ENCODE measurements at regions not wholly inside any gene's neighbourhood (a gene's known extent, or its start where the extent isn't known, plus 50 kb on each side); places are given as distances from the start of the nearest gene placed in this dataset.
A peak's percentile ranks its signal among the peaks of the same experiment; 100 is the strongest.

- no peak for DNase-seq (ENCODE audit: extremely low spot score, unreplicated experiment)
- Mint-ChIP-seq H3K9me3 (ENCODE audit: unreplicated experiment) (peaks cover 10% of the 10 kb centered on the region), H3K27ac (ENCODE audit: unreplicated experiment) (peak overlapping the region; percentile 33), H3K27me3 (ENCODE audit: unreplicated experiment) (no peaks in the 10 kb centered on the region), H3K36me3 (ENCODE audit: unreplicated experiment) (no peaks in the 10 kb centered on the region), H3K4me1 (ENCODE audit: unreplicated experiment) (peaks cover 18% of the 10 kb centered on the region), H3K4me3 (ENCODE audit: unreplicated experiment) (no peak overlapping the region)
- TF ChIP-seq CTCF (IDR thresholded peaks at IDR 0.05) = no peak
Observed at GRCh38 chr11:128311742-128312719, 275.3 kb downstream of the ETS1 start.

GRCh38 chr11:128310676-128311445 lies 276.5 kb downstream of the ETS1 start:
- Mint-ChIP-seq H3K4me1 (ENCODE audit: unreplicated experiment) (peaks cover 18% of the 10 kb centered on the region), H3K27me3 (ENCODE audit: unreplicated experiment) (no peaks in the 10 kb centered on the region), H3K36me3 (ENCODE audit: unreplicated experiment) (no peaks in the 10 kb centered on the region), H3K9me3 (ENCODE audit: unreplicated experiment) (peaks cover 10% of the 10 kb centered on the region), H3K27ac (ENCODE audit: unreplicated experiment) (no peak overlapping the region), H3K4me3 (ENCODE audit: unreplicated experiment) (no peak overlapping the region)
- TF ChIP-seq CTCF (IDR thresholded peaks at IDR 0.05) = no peak
- no peak for DNase-seq (ENCODE audit: extremely low spot score, unreplicated experiment)

DNA sequence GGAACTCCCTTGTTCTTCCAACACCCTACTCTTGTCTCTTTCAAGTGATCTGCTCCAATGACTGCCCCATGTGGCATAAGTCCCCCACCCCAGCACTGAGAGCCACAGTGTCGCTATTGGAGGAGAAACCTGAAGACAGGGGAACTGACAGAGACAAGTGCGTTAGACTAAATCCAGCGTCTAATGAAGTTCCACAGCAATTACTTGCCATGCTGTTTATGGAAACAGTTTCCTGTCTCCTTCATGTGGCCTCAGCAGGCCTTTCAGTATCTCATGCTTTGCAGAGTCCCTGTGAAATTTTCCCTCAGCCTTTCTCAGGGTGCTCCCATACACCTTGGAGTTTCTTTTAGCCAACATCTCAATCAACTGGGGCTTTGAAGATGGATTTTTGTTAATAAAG lies 277.4 kb downstream of the ETS1 start:
- Mint-ChIP-seq H3K27ac (ENCODE audit: unreplicated experiment) (no peak overlapping the region), H3K4me1 (ENCODE audit: unreplicated experiment) (peaks cover 18% of the 10 kb centered on the region), H3K9me3 (ENCODE audit: unreplicated experiment) (peaks cover 10% of the 10 kb centered on the region), H3K27me3 (ENCODE audit: unreplicated experiment) (no peaks in the 10 kb centered on the region), H3K4me3 (ENCODE audit: unreplicated experiment) (no peak overlapping the region), H3K36me3 (ENCODE audit: unreplicated experiment) (no peaks in the 10 kb centered on the region)
- TF ChIP-seq CTCF (IDR thresholded peaks at IDR 0.05) = no peak
- no peak for DNase-seq (ENCODE audit: extremely low spot score, unreplicated experiment)

DNA sequence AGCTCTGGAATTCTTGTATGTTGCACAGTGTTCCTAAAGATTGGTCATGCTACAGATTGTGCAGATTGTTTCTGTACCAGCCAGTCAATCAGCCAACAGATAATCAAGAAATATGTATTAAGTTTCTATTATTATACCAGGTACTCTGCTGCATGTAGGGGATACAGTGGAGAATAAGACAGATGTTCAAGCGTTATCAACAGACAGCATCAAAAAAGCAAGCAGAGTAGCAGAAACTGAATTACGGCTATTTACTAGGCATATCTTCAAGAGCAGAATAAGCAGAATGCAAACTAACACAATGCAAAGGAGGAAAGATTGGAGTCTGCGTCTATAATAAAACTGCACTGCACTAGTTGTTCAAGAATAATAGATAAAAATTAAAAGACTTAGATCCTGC lies 278.6 kb downstream of the ETS1 start:
- Mint-ChIP-seq H3K27ac (ENCODE audit: unreplicated experiment) (no peak overlapping the region), H3K9me3 (ENCODE audit: unreplicated experiment) (no peaks in the 10 kb centered on the region), H3K4me1 (ENCODE audit: unreplicated experiment) (peaks cover 18% of the 10 kb centered on the region), H3K4me3 (ENCODE audit: unreplicated experiment) (no peak overlapping the region), H3K27me3 (ENCODE audit: unreplicated experiment) (no peaks in the 10 kb centered on the region), H3K36me3 (ENCODE audit: unreplicated experiment) (no peaks in the 10 kb centered on the region)
- no peak for TF ChIP-seq CTCF (IDR thresholded peaks at IDR 0.05)
- no peak for DNase-seq (ENCODE audit: extremely low spot score, unreplicated experiment)

GRCh38 chr11:128305588-128305987 lies 281.8 kb downstream of the ETS1 start:
- no peak for TF ChIP-seq CTCF (IDR thresholded peaks at IDR 0.05)
- H3K27ac Mint-ChIP-seq (ENCODE audit: unreplicated experiment) = no peak overlapping the region
- no peaks in the 10 kb centered on the region for H3K27me3 Mint-ChIP-seq (ENCODE audit: unreplicated experiment)
- no peaks in the 10 kb centered on the region for H3K9me3 Mint-ChIP-seq (ENCODE audit: unreplicated experiment)
- H3K4me3 Mint-ChIP-seq (ENCODE audit: unreplicated experiment) = no peak overlapping the region
- H3K36me3 Mint-ChIP-seq (ENCODE audit: unreplicated experiment) = no peaks in the 10 kb centered on the region
- DNase-seq (ENCODE audit: extremely low spot score, unreplicated experiment) = no peak
- peaks cover 2% of the 10 kb centered on the region for H3K4me1 Mint-ChIP-seq (ENCODE audit: unreplicated experiment)

Data from osteocyte (in vitro differentiated cells).